ENCODE measurements at regions not wholly inside any gene's neighbourhood (a gene's known extent, or its start where the extent isn't known, plus 50 kb on each side); places are given as distances from the start of the nearest gene placed in this dataset.
"Not testable (repeated sequence)": the region's sequence is repeated elsewhere in the genome, so short reads cannot be mapped to it uniquely, and the experiment has no call there.

DNA sequence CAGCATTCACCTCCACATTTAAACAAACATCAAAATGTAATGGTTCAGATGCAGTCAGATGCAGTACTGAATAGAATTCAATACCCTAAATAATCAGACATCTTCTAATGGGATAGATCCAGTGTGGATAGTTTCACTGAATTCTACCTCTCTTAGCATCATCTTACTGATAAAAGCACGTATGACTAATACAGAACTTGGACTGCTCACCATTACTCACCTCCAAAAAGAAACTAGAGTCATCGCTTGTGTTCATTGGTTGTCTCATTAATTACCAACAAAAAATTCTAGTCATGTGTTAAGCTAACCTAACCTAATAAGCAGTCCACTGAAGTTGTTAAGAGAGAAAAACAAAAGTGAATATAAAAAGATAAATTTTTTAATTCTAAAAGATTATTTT is 165.9 kb upstream of the IRAK1BP1 start:
- TF ChIP-seq, protein P1, sequence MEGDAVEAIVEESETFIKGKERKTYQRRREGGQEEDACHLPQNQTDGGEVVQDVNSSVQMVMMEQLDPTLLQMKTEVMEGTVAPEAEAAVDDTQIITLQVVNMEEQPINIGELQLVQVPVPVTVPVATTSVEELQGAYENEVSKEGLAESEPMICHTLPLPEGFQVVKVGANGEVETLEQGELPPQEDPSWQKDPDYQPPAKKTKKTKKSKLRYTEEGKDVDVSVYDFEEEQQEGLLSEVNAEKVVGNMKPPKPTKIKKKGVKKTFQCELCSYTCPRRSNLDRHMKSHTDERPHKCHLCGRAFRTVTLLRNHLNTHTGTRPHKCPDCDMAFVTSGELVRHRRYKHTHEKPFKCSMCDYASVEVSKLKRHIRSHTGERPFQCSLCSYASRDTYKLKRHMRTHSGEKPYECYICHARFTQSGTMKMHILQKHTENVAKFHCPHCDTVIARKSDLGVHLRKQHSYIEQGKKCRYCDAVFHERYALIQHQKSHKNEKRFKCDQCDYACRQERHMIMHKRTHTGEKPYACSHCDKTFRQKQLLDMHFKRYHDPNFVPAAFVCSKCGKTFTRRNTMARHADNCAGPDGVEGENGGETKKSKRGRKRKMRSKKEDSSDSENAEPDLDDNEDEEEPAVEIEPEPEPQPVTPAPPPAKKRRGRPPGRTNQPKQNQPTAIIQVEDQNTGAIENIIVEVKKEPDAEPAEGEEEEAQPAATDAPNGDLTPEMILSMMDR (IDR thresholded peaks at IDR 0.05) = no peak
- no peak overlapping the region for H3K4me3 ChIP-seq
- H3K27ac ChIP-seq = no peak overlapping the region
- DNase-seq (ENCODE audit: low spot score) = no peak

DNA sequence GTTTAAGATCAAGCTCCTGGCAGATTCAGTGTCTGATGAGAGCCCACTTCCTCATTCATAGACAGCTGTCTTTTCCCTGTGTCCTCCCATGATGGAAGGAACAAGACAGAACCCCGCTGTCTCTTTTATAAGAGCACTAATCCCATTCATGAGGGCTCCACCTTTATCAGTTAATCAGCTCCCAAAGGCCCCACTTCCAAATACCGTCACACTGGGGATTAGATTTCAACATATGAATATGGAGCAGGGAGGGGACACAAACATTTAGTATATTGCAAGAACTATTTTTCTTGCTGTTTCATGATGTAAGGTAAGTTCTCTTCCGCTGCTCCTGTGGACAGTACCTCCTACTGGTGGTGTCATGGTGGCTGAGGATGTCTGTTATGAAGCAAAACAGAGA is 158.3 kb upstream of the IRAK1BP1 start:
- no peak for DNase-seq (ENCODE audit: low spot score)
- no peak overlapping the region for H3K27ac ChIP-seq
- TF ChIP-seq, protein P1 (IDR thresholded peaks at IDR 0.05) = no peak
- no peak overlapping the region for H3K4me3 ChIP-seq

DNA sequence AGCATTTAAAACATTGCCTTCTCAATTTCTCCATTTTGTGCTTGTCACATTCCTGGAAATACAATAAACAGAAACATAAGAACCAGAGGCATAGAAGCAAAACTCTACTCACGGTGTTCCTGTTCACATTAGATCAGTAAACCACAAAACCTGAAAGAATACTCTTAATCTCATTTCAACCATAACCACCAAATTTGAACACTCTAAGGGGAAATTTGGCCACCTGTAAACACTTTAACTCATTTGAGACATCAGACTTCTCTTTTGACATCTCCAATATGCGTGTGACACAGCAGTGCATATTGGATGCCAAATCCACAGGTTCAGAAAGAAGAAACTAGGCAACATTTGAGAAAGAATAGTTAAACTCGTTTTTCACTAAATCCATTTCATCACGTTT is 153.8 kb upstream of the IRAK1BP1 start:
- TF ChIP-seq, protein P1 (IDR thresholded peaks at IDR 0.05) = no peak
- Histone ChIP-seq H3K27ac (no peak overlapping the region), H3K4me3 (no peak overlapping the region)
- DNase-seq (ENCODE audit: low spot score) = no peak

DNA sequence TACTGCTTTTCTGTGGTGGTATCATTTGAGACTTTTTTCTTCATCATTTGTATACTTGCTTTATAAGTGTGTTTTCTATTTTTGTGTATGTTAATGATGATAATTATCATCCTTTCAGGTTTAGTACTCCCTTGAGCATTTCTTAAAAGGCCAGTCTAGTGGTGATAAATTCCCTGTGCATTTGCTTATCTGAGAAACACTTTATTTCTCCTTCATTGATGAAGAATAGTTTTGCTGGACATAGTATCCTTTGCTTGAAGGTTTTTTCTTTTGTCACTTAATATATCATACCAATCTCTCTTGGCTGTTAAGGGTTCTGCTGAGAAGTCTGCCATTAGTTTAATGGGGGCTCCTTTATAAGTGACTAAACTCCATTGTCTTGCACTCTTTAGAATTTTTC is 123.2 kb upstream of the IRAK1BP1 start:
- H3K4me3 ChIP-seq = no peak overlapping the region
- TF ChIP-seq, protein P1 (IDR thresholded peaks at IDR 0.05) = no peak
- no peak for DNase-seq (ENCODE audit: low spot score)
- H3K27ac ChIP-seq = no peak overlapping the region

DNA sequence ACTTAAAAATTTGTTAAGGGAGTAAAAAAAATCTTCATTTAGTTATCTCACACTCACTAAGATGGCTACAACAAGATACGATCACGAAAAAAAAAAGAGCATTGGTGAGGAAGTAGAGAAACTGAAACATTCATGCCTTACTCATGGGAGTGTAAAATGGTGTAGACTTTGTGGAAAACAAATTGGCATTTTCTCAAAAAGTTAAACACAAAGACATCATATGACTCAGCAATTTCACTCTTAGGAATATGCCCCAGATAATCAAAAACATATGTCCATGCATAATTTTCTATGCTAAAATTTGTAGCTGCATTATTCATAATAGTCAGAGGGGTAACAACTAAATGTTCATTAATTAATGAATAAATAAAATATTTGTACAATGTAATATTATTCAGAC is 120.9 kb upstream of the IRAK1BP1 start:
- no peak overlapping the region for H3K4me3 ChIP-seq
- no peak overlapping the region for H3K27ac ChIP-seq
- DNase-seq (ENCODE audit: low spot score) = no peak
- TF ChIP-seq, protein P1 (IDR thresholded peaks at IDR 0.05) = no peak

DNA sequence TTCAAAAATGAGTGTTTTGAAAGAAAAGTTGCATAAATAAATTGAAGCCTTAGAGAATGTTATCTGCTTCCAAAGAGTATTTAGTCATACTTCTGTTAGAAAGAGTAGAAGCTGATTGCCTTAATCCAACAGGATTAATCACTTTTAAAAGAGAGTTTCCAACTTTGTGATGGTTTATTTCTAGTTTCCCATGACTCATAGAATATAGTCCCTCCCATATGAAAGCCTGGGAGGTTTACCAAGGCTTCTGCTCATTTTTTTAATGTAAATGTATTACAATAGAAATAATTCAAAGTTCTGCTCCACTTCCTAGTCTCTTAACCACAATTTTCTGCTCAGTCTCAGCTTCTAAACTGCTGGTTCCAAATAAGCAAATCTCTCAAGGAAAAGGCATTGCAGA is 118.0 kb upstream of the IRAK1BP1 start:
- TF ChIP-seq, protein P1 (IDR thresholded peaks at IDR 0.05) = no peak
- no peak overlapping the region for H3K27ac ChIP-seq
- no peak for DNase-seq (ENCODE audit: low spot score)
- no peak overlapping the region for H3K4me3 ChIP-seq

DNA sequence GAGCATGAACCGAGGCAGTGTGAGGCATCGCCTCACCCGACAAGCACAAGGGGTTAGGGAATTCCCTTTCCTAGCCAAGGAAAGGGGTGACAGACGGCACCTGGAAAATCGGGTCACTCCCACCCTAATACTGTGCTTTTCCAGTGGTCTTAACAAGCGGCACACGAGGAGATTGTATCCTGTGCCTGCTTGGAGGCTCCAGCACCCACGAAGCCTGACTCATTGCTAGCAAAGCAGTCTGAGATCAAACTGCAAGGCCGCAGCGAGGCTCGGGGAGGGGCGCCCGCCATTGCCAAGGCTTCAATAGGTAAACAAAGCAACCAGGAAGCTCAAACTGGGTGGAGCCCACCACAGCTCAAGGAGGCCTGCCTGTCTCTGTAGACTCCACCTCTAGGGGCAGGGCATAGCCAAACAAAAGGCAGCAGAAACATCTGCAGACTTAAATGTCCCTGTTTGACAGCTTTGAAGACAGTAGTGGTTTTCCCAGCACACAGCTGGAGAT is 109.0 kb upstream of the IRAK1BP1 start:
- DNase-seq (ENCODE audit: low spot score); H3K4me3 ChIP-seq; H3K27ac ChIP-seq: not testable (repeated sequence)

DNA sequence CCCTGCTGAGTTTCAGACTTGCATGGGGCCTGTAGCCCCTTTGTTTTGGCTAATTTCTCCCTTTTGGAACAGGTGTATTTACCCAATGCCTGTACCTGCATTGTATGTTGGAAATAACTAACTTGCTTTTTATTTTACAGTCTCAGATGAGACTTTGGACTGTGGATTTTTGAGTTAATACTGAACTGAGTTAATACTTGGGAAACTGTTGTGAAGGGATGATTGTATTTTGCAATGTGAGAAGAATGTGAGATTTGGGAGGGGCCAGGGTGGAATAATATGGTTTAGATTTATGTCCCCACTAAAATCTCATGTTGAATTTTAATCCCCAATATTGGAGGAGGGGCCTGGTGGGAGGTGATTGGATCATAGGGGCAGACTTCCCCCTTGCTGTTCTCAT is 99.1 kb upstream of the IRAK1BP1 start:
- no peak for DNase-seq (ENCODE audit: low spot score)
- Histone ChIP-seq H3K27ac (no peak overlapping the region), H3K4me3 (no peak overlapping the region)
- TF ChIP-seq, protein P1 (IDR thresholded peaks at IDR 0.05) = no peak
